HAP-1 (cell line): ENCODE measurements at regions not wholly inside any gene's neighbourhood (a gene's known extent, or its start where the extent isn't known, plus 50 kb on each side); places are given as distances from the start of the nearest gene placed in this dataset.
"Not testable (repeated sequence)": the region's sequence is repeated elsewhere in the genome, so short reads cannot be mapped to it uniquely, and the experiment has no call there.

Experiments used
- DNase-seq, 2 experiments: peaks; one replicate each; pipeline ENCODE4 v3.0.0-alpha.2; 2016 to 2020; ENCODE audit warnings: low spot score in 2 of 2
- H3K27me3 ChIP-seq: fragments of 250-450 bp; sonication (Bioruptor Pico); 2 replicates; pipeline ENCODE4 v1.5.1; 2020; ENCODE audit warnings: low read depth, mild to moderate bottlenecking, moderate library complexity
- H3K36me3 ChIP-seq: fragments of 250-450 bp; sonication (Bioruptor Pico); replicated peaks from 2 replicates; pipeline ENCODE4 v1.5.1; 2020; ENCODE audit warnings: mild to moderate bottlenecking
- H3K4me1 ChIP-seq: fragments of 250-450 bp; sonication (Bioruptor Pico); 2 replicates; pipeline ENCODE4 v1.5.1; 2020; ENCODE audit warnings: mild to moderate bottlenecking
- H3K4me3 ChIP-seq: fragments of 250-450 bp; sonication (Bioruptor Pico); 2 replicates; pipeline ENCODE4 v1.5.1; 2020; ENCODE audit warnings: mild to moderate bottlenecking, moderate library complexity
- H3K9me3 ChIP-seq: fragments of 250-450 bp; sonication (Bioruptor Pico); 2 replicates; pipeline ENCODE4 v1.5.1; 2020; ENCODE audit warnings: mild to moderate bottlenecking, moderate library complexity
- in situ Hi-C: fragments of 300-500 bp; cut with MboI; formaldehyde crosslinking; loops from 3 replicates; pipeline ENCODE4 v1.14.3; 2020; ENCODE audit warnings: low sequenced_read_pairs, inconsistent platforms, mixed read lengths

GRCh38 chrX:1748408-1748807 lies 133.5 kb downstream of the ASMT start:
- Histone ChIP-seq H3K27me3 (no peaks in the 10 kb centered on the region), H3K4me3 (no peak overlapping the region), H3K9me3 (no peaks in the 10 kb centered on the region), H3K36me3 (no peaks in the 10 kb centered on the region), H3K4me1 (no peaks in the 10 kb centered on the region)
- in situ Hi-C loops, result no loop called here
- DNase-seq, result no peak

- Histone ChIP-seq H3K4me3 (no peak overlapping the region), H3K27me3 (no peaks in the 10 kb centered on the region), H3K4me1 (no peaks in the 10 kb centered on the region), H3K36me3 (no peaks in the 10 kb centered on the region), H3K9me3 (no peaks in the 10 kb centered on the region)
- in situ Hi-C loops, result no loop called here
- DNase-seq, result peak in 1 of 2 experiments; percentile 13
These were observed 134.6 kb downstream of the ASMT start for GRCh38 chrX:1749499-1749898.

- no peaks in the 10 kb centered on the region for H3K9me3 ChIP-seq
- no peaks in the 10 kb centered on the region for H3K4me1 ChIP-seq
- no peaks in the 10 kb centered on the region for H3K27me3 ChIP-seq
- in situ Hi-C loops, result no loop called here
- H3K4me3 ChIP-seq, result no peak overlapping the region
- no peaks in the 10 kb centered on the region for H3K36me3 ChIP-seq
- DNase-seq, result no peak
These were observed 135.4 kb downstream of the ASMT start for GRCh38 chrX:1750267-1750666.

GRCh38 chrX:1751781-1752180 lies 136.9 kb downstream of the ASMT start:
- in situ Hi-C loops, result no loop called here
- Histone ChIP-seq H3K4me1 (no peaks in the 10 kb centered on the region), H3K27me3 (no peaks in the 10 kb centered on the region), H3K9me3 (no peaks in the 10 kb centered on the region), H3K36me3 (no peaks in the 10 kb centered on the region), H3K4me3 (no peak overlapping the region)
- no peak for DNase-seq

- in situ Hi-C loops, H3K36me3 ChIP-seq, H3K27me3 ChIP-seq, H3K4me3 ChIP-seq, DNase-seq, H3K9me3 ChIP-seq, H3K4me1 ChIP-seq: not testable (repeated sequence)
These were observed 137.9 kb downstream of the ASMT start for GRCh38 chrX:1752799-1753198.

GRCh38 chrX:1754077-1754476 lies 139.2 kb downstream of the ASMT start:
- in situ Hi-C loops, result no loop called here
- Histone ChIP-seq H3K4me1 (no peaks in the 10 kb centered on the region), H3K4me3 (no peak overlapping the region), H3K9me3 (no peaks in the 10 kb centered on the region), H3K27me3 (no peaks in the 10 kb centered on the region), H3K36me3 (no peaks in the 10 kb centered on the region)
- no peak for DNase-seq

GRCh38 chrX:1763294-1763693 lies 148.4 kb downstream of the ASMT start:
- Histone ChIP-seq H3K9me3 (no peaks in the 10 kb centered on the region), H3K4me1 (no peaks in the 10 kb centered on the region), H3K4me3 (no peak overlapping the region), H3K36me3 (no peaks in the 10 kb centered on the region), H3K27me3 (no peaks in the 10 kb centered on the region)
- DNase-seq, result no peak
- in situ Hi-C loops, result no loop called here

- in situ Hi-C loops, H3K9me3 ChIP-seq, H3K4me3 ChIP-seq, H3K4me1 ChIP-seq, H3K36me3 ChIP-seq, DNase-seq, H3K27me3 ChIP-seq: not testable (repeated sequence)
These were observed 150.1 kb downstream of the ASMT start for GRCh38 chrX:1764883-1765364.

- Histone ChIP-seq H3K9me3 (no peaks in the 10 kb centered on the region), H3K27me3 (no peaks in the 10 kb centered on the region), H3K4me1 (no peaks in the 10 kb centered on the region), H3K4me3 (no peak overlapping the region), H3K36me3 (no peaks in the 10 kb centered on the region)
- in situ Hi-C loops, result no loop called here
- no peak for DNase-seq
These were observed 152.2 kb downstream of the ASMT start for GRCh38 chrX:1767026-1767425.

GRCh38 chrX:1778817-1779216 lies 164.0 kb downstream of the ASMT start:
- Histone ChIP-seq H3K9me3 (no peaks in the 10 kb centered on the region), H3K4me1 (no peaks in the 10 kb centered on the region), H3K4me3 (no peak overlapping the region), H3K27me3 (no peaks in the 10 kb centered on the region), H3K36me3 (no peaks in the 10 kb centered on the region)
- in situ Hi-C loops, result no loop called here
- DNase-seq, result no peak

GRCh38 chrX:1779626-1780025 lies 164.8 kb downstream of the ASMT start:
- in situ Hi-C loops, result no loop called here
- no peaks in the 10 kb centered on the region for H3K27me3 ChIP-seq
- DNase-seq, result no peak
- H3K9me3 ChIP-seq, result no peaks in the 10 kb centered on the region
- no peaks in the 10 kb centered on the region for H3K36me3 ChIP-seq
- H3K4me1 ChIP-seq, result no peaks in the 10 kb centered on the region
- no peak overlapping the region for H3K4me3 ChIP-seq

GRCh38 chrX:1781766-1782165 lies 166.9 kb downstream of the ASMT start:
- H3K36me3 ChIP-seq, result no peaks in the 10 kb centered on the region
- H3K9me3 ChIP-seq, result no peaks in the 10 kb centered on the region; the same call in 1 of the 2 replicates
- no peaks in the 10 kb centered on the region for H3K27me3 ChIP-seq
- DNase-seq, result no peak
- H3K4me3 ChIP-seq, result no peak overlapping the region
- in situ Hi-C loops, result no loop called here
- no peaks in the 10 kb centered on the region for H3K4me1 ChIP-seq

- H3K36me3 ChIP-seq, result no peaks in the 10 kb centered on the region
- no peak for DNase-seq
- in situ Hi-C loops, result no loop called here
- H3K4me3 ChIP-seq, result no peak overlapping the region
- H3K9me3 ChIP-seq, result no peaks in the 10 kb centered on the region; the same call in 1 of the 2 replicates
- H3K27me3 ChIP-seq, result no peaks in the 10 kb centered on the region
- no peaks in the 10 kb centered on the region for H3K4me1 ChIP-seq
These were observed 169.9 kb downstream of the ASMT start for GRCh38 chrX:1784773-1785172.

GRCh38 chrX:1788300-1788911 lies 173.5 kb downstream of the ASMT start:
- H3K27me3 ChIP-seq, result no peaks in the 10 kb centered on the region
- DNase-seq, result no peak
- in situ Hi-C loops, result no loop called here
- H3K9me3 ChIP-seq, result no peaks in the 10 kb centered on the region; the same call in 1 of the 2 replicates
- H3K4me1 ChIP-seq, result no peaks in the 10 kb centered on the region
- no peak overlapping the region for H3K4me3 ChIP-seq
- H3K36me3 ChIP-seq, result no peaks in the 10 kb centered on the region

- DNase-seq, result no peak
- in situ Hi-C loops, result no loop called here
- no peak overlapping the region for H3K4me3 ChIP-seq
- no peaks in the 10 kb centered on the region for H3K36me3 ChIP-seq
- no peaks in the 10 kb centered on the region for H3K9me3 ChIP-seq
- H3K27me3 ChIP-seq, result no peaks in the 10 kb centered on the region
- no peaks in the 10 kb centered on the region for H3K4me1 ChIP-seq
These were observed 177.8 kb downstream of the ASMT start for GRCh38 chrX:1792636-1793035.
